ENCODE measurements at regions not wholly inside any gene's neighbourhood (a gene's known extent, or its start where the extent isn't known, plus 50 kb on each side); places are given as distances from the start of the nearest gene placed in this dataset.

DNA sequence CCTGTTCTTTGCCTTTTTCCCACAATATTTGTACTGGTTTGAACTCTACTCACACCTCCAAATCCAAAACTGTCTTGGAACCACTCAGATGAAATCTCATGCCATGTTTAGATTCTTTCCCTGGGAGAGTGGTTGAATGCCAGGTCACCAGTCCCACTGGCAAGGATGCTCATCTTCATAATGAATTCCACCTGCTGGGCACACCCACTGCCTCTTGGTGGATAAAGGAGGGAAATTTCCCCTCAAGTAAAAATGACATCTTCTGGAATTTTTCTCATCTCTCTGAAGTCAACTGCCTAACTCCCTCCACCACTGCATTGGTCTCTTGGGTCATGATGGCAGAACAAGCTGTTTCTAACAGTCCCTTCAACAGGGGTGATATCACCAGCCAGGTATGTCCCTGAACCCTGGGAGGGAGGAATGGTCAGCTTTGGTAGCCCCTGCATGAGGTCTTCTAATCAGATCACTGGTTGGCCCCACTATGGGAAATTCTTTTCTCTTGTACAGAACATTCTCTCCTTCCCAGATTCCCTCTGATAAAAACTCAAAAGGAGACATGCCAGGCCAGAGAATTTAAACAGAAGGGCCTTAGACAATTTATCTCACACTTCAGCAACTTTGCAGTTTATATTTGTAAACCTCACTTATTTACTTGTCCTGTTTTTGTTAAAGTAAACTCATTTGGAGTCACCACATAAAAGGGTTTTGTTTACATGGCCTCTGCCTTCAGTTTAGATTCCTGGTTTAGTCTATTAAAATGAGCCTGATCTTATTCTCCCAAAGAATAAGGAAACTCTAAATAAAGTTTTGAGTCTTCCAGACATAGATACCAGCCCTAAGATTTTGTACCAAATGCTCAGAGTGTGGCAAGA is 143.4 kb downstream of the WNT5A start:
- no peaks in the 10 kb centered on the region for H3K27me3 ChIP-seq (ENCODE audit: control insufficient read depth, insufficient read depth, low read length)
- H3K4me3 ChIP-seq (ENCODE audit: low read length) = no peak overlapping the region
- no peaks in the 10 kb centered on the region for H3K4me1 ChIP-seq (ENCODE audit: control insufficient read depth, insufficient read depth, low read length)
- H3K9me3 ChIP-seq (ENCODE audit: control insufficient read depth, low read depth, low read length) = no peaks in the 10 kb centered on the region
- no peak for DNase-seq
- no peaks in the 10 kb centered on the region for H3K36me3 ChIP-seq (ENCODE audit: control insufficient read depth, insufficient read depth, low read length)
- no peak overlapping the region for H3K27ac ChIP-seq (ENCODE audit: low read length)

DNA sequence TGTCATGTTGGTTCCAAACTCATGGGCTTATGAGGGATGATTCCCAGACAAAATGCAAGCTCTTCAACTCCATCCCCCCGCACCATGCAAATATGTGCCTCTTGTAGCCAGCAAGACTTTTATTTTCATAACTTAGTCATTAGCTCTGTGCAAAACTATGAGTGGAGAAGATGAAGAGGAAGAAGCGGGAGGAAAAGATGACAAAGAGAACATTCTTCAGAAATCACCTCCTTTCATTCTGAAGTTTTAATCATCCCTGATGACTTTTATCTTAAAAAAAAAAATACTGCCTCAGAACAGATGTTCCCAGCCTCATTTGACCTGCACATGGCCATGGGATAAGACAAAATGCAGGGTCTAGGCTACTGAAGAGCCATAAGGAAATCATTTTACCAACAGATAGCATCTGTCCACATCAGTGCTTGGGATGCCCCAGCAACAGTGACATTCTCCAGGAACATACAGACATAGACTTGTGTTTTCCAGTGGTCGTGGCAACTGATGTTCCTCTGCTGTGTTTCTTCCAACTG is 145.5 kb downstream of the WNT5A start:
- no peaks in the 10 kb centered on the region for H3K9me3 ChIP-seq (ENCODE audit: control insufficient read depth, low read depth, low read length)
- no peak overlapping the region for H3K4me3 ChIP-seq (ENCODE audit: low read length)
- no peak overlapping the region for H3K27ac ChIP-seq (ENCODE audit: low read length)
- no peak for DNase-seq
- no CpG with 5 or more reads among the region's 3 CpGs for WGBS (ENCODE audit: insufficient coverage, low lambda C conversion rate)
- no peaks in the 10 kb centered on the region for H3K4me1 ChIP-seq (ENCODE audit: control insufficient read depth, insufficient read depth, low read length)
- H3K36me3 ChIP-seq (ENCODE audit: control insufficient read depth, insufficient read depth, low read length) = no peaks in the 10 kb centered on the region
- H3K27me3 ChIP-seq (ENCODE audit: control insufficient read depth, insufficient read depth, low read length) = no peaks in the 10 kb centered on the region

DNA sequence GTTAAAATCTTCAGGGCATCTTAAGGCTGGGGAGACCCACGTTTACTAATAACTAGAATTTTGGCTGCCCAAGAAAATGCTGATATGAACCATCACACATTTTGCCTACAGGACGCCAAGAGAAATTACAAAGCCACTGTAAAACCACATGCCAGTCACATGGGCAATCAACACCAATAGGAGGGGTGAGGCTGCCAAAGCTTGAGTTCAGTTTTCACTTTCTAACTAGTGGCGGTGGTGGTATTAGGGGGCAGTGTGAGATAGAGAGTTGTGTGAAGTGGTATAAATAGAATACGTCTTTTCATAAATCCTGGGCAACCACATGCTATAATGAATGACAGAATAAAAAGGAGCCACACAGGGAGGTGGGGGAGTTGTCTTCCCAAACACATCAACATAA is 147.3 kb downstream of the WNT5A start:
- no peaks in the 10 kb centered on the region for H3K9me3 ChIP-seq (ENCODE audit: control insufficient read depth, low read depth, low read length)
- H3K27ac ChIP-seq (ENCODE audit: low read length) = no peak overlapping the region
- H3K27me3 ChIP-seq (ENCODE audit: control insufficient read depth, insufficient read depth, low read length) = no peaks in the 10 kb centered on the region
- H3K4me1 ChIP-seq (ENCODE audit: control insufficient read depth, insufficient read depth, low read length) = no peaks in the 10 kb centered on the region
- no CpG with 5 or more reads among the region's 4 CpGs for WGBS (ENCODE audit: insufficient coverage, low lambda C conversion rate)
- no peak for DNase-seq
- H3K36me3 ChIP-seq (ENCODE audit: control insufficient read depth, insufficient read depth, low read length) = no peaks in the 10 kb centered on the region
- H3K4me3 ChIP-seq (ENCODE audit: low read length) = no peak overlapping the region

DNA sequence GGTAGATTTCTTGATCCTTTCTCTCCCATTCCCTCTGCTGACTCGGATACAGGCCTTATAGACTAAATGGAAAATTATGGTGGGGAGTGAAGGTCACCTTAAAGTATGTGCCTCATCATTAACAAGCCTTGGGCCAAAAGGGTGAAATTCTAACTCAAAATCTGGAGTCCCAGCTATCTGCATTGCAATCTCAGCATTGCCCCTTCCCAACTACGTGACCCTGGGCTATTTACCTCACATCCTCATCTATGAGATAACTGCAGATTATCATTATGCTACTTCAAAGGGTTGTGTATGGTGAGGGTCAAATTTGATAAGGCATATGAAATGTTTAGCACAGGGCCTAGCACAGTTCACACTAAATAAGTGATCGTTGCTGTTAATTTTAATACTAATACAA is 147.7 kb downstream of the WNT5A start:
- Histone ChIP-seq H3K27me3 (ENCODE audit: control insufficient read depth, insufficient read depth, low read length) (no peaks in the 10 kb centered on the region), H3K4me3 (ENCODE audit: low read length) (no peak overlapping the region), H3K4me1 (ENCODE audit: control insufficient read depth, insufficient read depth, low read length) (no peaks in the 10 kb centered on the region), H3K9me3 (ENCODE audit: control insufficient read depth, low read depth, low read length) (no peaks in the 10 kb centered on the region), H3K27ac (ENCODE audit: low read length) (no peak overlapping the region), H3K36me3 (ENCODE audit: control insufficient read depth, insufficient read depth, low read length) (no peaks in the 10 kb centered on the region)
- no peak for DNase-seq
- no CpG with 5 or more reads among the region's 3 CpGs for WGBS (ENCODE audit: insufficient coverage, low lambda C conversion rate)

- Histone ChIP-seq H3K4me3 (ENCODE audit: low read length) (no peak overlapping the region), H3K4me1 (ENCODE audit: control insufficient read depth, insufficient read depth, low read length) (no peaks in the 10 kb centered on the region), H3K27me3 (ENCODE audit: control insufficient read depth, insufficient read depth, low read length) (no peaks in the 10 kb centered on the region), H3K27ac (ENCODE audit: low read length) (no peak overlapping the region), H3K36me3 (ENCODE audit: control insufficient read depth, insufficient read depth, low read length) (no peaks in the 10 kb centered on the region), H3K9me3 (ENCODE audit: control insufficient read depth, low read depth, low read length) (no peaks in the 10 kb centered on the region)
- no CpG with 5 or more reads among the region's 10 CpGs for WGBS (ENCODE audit: insufficient coverage, low lambda C conversion rate)
- no peak for DNase-seq
Observed at GRCh38 chr3:55337641-55338180, 149.4 kb downstream of the WNT5A start.

GRCh38 chr3:55333923-55334322 is 153.2 kb downstream of the WNT5A start:
- H3K9me3 ChIP-seq (ENCODE audit: control insufficient read depth, low read depth, low read length) = no peaks in the 10 kb centered on the region
- H3K27ac ChIP-seq (ENCODE audit: low read length) = no peak overlapping the region
- no peaks in the 10 kb centered on the region for H3K27me3 ChIP-seq (ENCODE audit: control insufficient read depth, insufficient read depth, low read length)
- H3K4me3 ChIP-seq (ENCODE audit: low read length) = no peak overlapping the region
- H3K4me1 ChIP-seq (ENCODE audit: control insufficient read depth, insufficient read depth, low read length) = no peaks in the 10 kb centered on the region
- no peaks in the 10 kb centered on the region for H3K36me3 ChIP-seq (ENCODE audit: control insufficient read depth, insufficient read depth, low read length)
- DNase-seq = no peak

- Histone ChIP-seq H3K9me3 (ENCODE audit: control insufficient read depth, low read depth, low read length) (no peaks in the 10 kb centered on the region), H3K27ac (ENCODE audit: low read length) (no peak overlapping the region), H3K4me1 (ENCODE audit: control insufficient read depth, insufficient read depth, low read length) (no peaks in the 10 kb centered on the region), H3K27me3 (ENCODE audit: control insufficient read depth, insufficient read depth, low read length) (no peaks in the 10 kb centered on the region), H3K4me3 (ENCODE audit: low read length) (no peak overlapping the region), H3K36me3 (ENCODE audit: control insufficient read depth, insufficient read depth, low read length) (no peaks in the 10 kb centered on the region)
- no CpG with 5 or more reads among the region's 4 CpGs for WGBS (ENCODE audit: insufficient coverage, low lambda C conversion rate)
- DNase-seq = no peak
Observed at GRCh38 chr3:55333046-55333445, 154.1 kb downstream of the WNT5A start.

DNA sequence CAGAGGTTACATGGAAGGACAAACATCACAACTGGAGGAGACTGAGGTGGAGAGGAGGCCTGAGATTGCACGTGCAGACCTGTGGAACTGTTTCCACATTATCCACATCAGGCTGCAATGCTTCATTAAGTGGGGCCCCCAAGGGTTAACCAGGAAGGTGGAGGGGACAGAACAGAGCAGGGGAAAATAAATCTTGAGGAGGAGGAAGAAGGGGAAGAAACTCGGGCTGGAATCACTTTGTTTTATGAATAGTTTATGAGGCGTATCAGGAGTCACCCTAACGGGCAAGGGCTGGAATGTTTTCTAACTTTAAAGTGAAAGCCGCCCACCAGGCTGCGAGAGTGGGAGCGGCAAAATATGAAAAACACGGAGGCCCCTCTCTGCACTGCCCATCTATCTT is 154.9 kb downstream of the WNT5A start:
- Histone ChIP-seq H3K4me3 (ENCODE audit: low read length) (no peak overlapping the region), H3K4me1 (ENCODE audit: control insufficient read depth, insufficient read depth, low read length) (no peaks in the 10 kb centered on the region), H3K36me3 (ENCODE audit: control insufficient read depth, insufficient read depth, low read length) (no peaks in the 10 kb centered on the region), H3K9me3 (ENCODE audit: control insufficient read depth, low read depth, low read length) (no peaks in the 10 kb centered on the region), H3K27ac (ENCODE audit: low read length) (no peak overlapping the region), H3K27me3 (ENCODE audit: control insufficient read depth, insufficient read depth, low read length) (no peaks in the 10 kb centered on the region)
- 60% methylated on average over 1 of the region's 8 CpGs for whole genome bisulfite sequencing (ENCODE audit: insufficient coverage, low lambda C conversion rate)
- no peak for DNase-seq

DNA sequence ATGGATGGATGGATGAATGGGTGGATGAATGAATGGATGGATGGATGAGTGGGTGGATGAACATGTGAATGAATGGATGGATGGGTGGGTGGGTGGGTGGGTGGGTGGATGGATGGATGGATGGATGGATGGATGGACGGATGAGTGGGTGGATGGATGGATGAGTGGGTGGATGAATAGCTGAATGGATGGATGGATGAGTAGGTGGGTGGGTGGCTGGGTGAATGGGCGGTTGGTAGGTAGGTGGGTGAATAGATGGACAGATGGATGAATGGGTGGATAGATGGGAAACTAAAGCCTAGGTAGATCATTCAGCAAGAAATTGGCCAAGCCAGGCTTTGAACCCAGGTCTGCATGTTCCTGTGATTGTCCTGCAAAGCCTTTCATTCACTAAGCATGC is 155.6 kb downstream of the WNT5A start:
- H3K27me3 ChIP-seq (ENCODE audit: control insufficient read depth, insufficient read depth, low read length) = no peaks in the 10 kb centered on the region
- H3K36me3 ChIP-seq (ENCODE audit: control insufficient read depth, insufficient read depth, low read length) = no peaks in the 10 kb centered on the region
- no peak overlapping the region for H3K27ac ChIP-seq (ENCODE audit: low read length)
- no peaks in the 10 kb centered on the region for H3K9me3 ChIP-seq (ENCODE audit: control insufficient read depth, low read depth, low read length)
- no peak overlapping the region for H3K4me3 ChIP-seq (ENCODE audit: low read length)
- DNase-seq = no peak
- WGBS (ENCODE audit: insufficient coverage, low lambda C conversion rate) = no CpG with 5 or more reads among the region's 2 CpGs
- no peaks in the 10 kb centered on the region for H3K4me1 ChIP-seq (ENCODE audit: control insufficient read depth, insufficient read depth, low read length)

GRCh38 chr3:55330756-55331155 is 156.3 kb downstream of the WNT5A start:
- Histone ChIP-seq H3K27me3 (ENCODE audit: control insufficient read depth, insufficient read depth, low read length) (no peaks in the 10 kb centered on the region), H3K4me1 (ENCODE audit: control insufficient read depth, insufficient read depth, low read length) (no peaks in the 10 kb centered on the region), H3K4me3 (ENCODE audit: low read length) (no peak overlapping the region), H3K27ac (ENCODE audit: low read length) (no peak overlapping the region), H3K36me3 (ENCODE audit: control insufficient read depth, insufficient read depth, low read length) (no peaks in the 10 kb centered on the region), H3K9me3 (ENCODE audit: control insufficient read depth, low read depth, low read length) (no peaks in the 10 kb centered on the region)
- 40% methylated on average over 1 of the region's 3 CpGs for WGBS (ENCODE audit: insufficient coverage, low lambda C conversion rate)
- no peak for DNase-seq

- no peaks in the 10 kb centered on the region for H3K4me1 ChIP-seq (ENCODE audit: control insufficient read depth, insufficient read depth, low read length)
- WGBS (ENCODE audit: insufficient coverage, low lambda C conversion rate) = 20% methylated on average over 2 of the region's 4 CpGs
- H3K4me3 ChIP-seq (ENCODE audit: low read length) = no peak overlapping the region
- no peaks in the 10 kb centered on the region for H3K9me3 ChIP-seq (ENCODE audit: control insufficient read depth, low read depth, low read length)
- H3K27ac ChIP-seq (ENCODE audit: low read length) = no peak overlapping the region
- peak in 1 of 2 donors; percentile 10 for DNase-seq
- H3K27me3 ChIP-seq (ENCODE audit: control insufficient read depth, insufficient read depth, low read length) = no peaks in the 10 kb centered on the region
- no peaks in the 10 kb centered on the region for H3K36me3 ChIP-seq (ENCODE audit: control insufficient read depth, insufficient read depth, low read length)
Observed at GRCh38 chr3:55330355-55330754, 156.8 kb downstream of the WNT5A start.
